Panc1 (cell line): ENCODE measurements at regions not wholly inside any gene's neighbourhood (a gene's known extent, or its start where the extent isn't known, plus 50 kb on each side); places are given as distances from the start of the nearest gene placed in this dataset.
A peak's percentile ranks its signal among the peaks of the same experiment; 100 is the strongest.

Experiments
- ATAC-seq: fragments of 200-7000 bp; cut with Tn5 transposase; 2 replicates; pipeline ENCODE4 v1.9.1; 2020; ENCODE audit warnings: mild to moderate bottlenecking, moderate library complexity
- BruUV-seq: library from RNA; stranded (reverse); fragments of 400-500 nt; replicated peaks from 2 replicates; lab custom pipeline; 2021; lab: Mats Ljungman, UMichigan
- CTCF ChIA-PET: fragments of 300-600 bp; sonication (Branson Sonifier 250); formaldehyde crosslinking; loops from one replicate; lab custom pipeline; 2022; ENCODE audit warnings: antibody characterized with exemption; lab: Charles Lee
- POLR2A ChIA-PET: fragments of 300-600 bp; sonication (Branson Sonifier 250); formaldehyde crosslinking; loops from one replicate; lab custom pipeline; 2022; ENCODE audit warnings: antibody characterized with exemption; lab: Charles Lee
- DNase-seq: peaks from one replicate; pipeline ENCODE4 v3.0.0-alpha.2; 2010; ENCODE audit warnings: low read depth, low spot score
- H3K27ac ChIP-seq: 2 replicates; pipeline ENCODE4 v1.5.1; 2011; ENCODE audit warnings: mild to moderate bottlenecking, low read length, inconsistent platforms
- H3K27me3 ChIP-seq: fragments of 200-500 bp; sonication (Bioruptor generic); 2 replicates; pipeline ENCODE4 v1.6.0; 2014; ENCODE audit warnings: low read length, inconsistent platforms; ENCODE audit not compliant: control insufficient read depth, insufficient read depth
- H3K36me3 ChIP-seq: fragments of 200-500 bp; sonication (Bioruptor generic); 2 replicates; pipeline ENCODE4 v1.5.1; 2014; ENCODE audit warnings: inconsistent platforms, mild to moderate bottlenecking, low read length, moderate library complexity; ENCODE audit not compliant: control insufficient read depth, insufficient read depth
- H3K4me1 ChIP-seq: 2 replicates; pipeline ENCODE4 v1.5.1; 2011; ENCODE audit warnings: inconsistent platforms, mild to moderate bottlenecking, low read length, moderate library complexity; ENCODE audit not compliant: control insufficient read depth, insufficient read depth
- H3K4me3 ChIP-seq, 2 experiments: 2 replicates each; pipeline ENCODE4 v1.5.1; 2011 to 2012; ENCODE audit warnings: low read depth in 2 of 2, low read length in 2 of 2, mild to moderate bottlenecking in 2 of 2, inconsistent platforms in 1 of 2, moderate library complexity in 1 of 2
- H3K9me3 ChIP-seq: fragments of 200-500 bp; sonication (Bioruptor generic); 2 replicates; pipeline ENCODE4 v1.5.1; 2014; ENCODE audit warnings: low read depth, mild to moderate bottlenecking, inconsistent platforms, low read length, moderate library complexity; ENCODE audit not compliant: control insufficient read depth, insufficient read depth
- POLR2AphosphoS5 ChIP-seq: IDR thresholded peaks from 2 replicates; pipeline ENCODE4 v1.6.1; 2012; ENCODE audit warnings: mild to moderate bottlenecking, low read depth, low read length, moderate library complexity
- SIN3A ChIP-seq: IDR thresholded peaks from 2 replicates; pipeline ENCODE4 v1.6.1; 2012; ENCODE audit warnings: low read depth, mild to moderate bottlenecking, low read length, moderate library complexity, borderline replicate concordance; ENCODE audit not compliant: insufficient read depth
- TCF7L2 ChIP-seq: IDR thresholded peaks from 2 replicates; pipeline ENCODE4 v1.6.1; 2011; ENCODE audit warnings: mild to moderate bottlenecking, low read depth, low read length, inconsistent platforms
- in situ Hi-C: cut with HindIII; loops from 2 replicates; pipeline ENCODE4 v1.10.0; 2016; ENCODE audit warnings: low sequenced_read_pairs, low pct_unique_long_range_greater_than_20kb
- intact Hi-C: fragments of 100-400 bp; cut with micrococcal nuclease; formaldehyde crosslinking; loops from one replicate; pipeline ENCODE4 v1.10.0; 2022; ENCODE audit not compliant: unreplicated experiment
- TF ChIP-seq, protein P1 (sequence below): fragments of 450-650 bp; IDR thresholded peaks from 2 replicates; pipeline ENCODE4 v1.5.1; 2017; ENCODE audit warnings: mild to moderate bottlenecking
- TF ChIP-seq, protein P2 (sequence below), 2 experiments: IDR thresholded peaks; 2 replicates each; pipeline ENCODE4 v1.6.1; 2011 to 2012; ENCODE audit warnings: low read depth in 2 of 2, control low read depth in 1 of 2, low read length in 1 of 2, mild to moderate bottlenecking in 1 of 2, moderate library complexity in 1 of 2; ENCODE audit not compliant: insufficient read depth in 1 of 2

DNA sequence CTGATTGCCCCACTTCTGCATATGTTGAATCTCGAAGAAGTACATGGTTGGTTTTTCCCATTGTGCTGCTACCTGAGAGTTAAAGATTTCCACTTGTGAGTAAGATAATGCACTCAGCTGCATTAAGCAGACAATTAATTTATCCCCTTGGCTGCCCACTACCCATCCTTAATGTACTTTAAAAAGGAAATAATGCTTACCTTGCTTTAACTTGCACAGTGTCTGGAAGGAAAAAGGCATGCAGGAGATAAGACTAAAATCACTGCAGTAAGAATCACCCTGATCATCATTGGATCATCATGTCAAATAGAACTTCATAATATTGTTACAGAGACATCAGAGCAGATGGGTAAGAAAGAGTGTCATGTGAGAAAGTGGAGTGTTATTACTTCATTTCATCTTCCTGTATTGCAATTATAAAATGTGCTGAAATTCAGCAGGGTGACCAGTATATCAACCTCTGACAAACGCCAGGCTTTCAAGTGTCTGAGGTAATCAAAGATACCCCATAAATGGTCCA, 207.3 kb upstream of the PIK3C3 start:
- BruUV-seq, result no TSS peak
- no peak for ATAC-seq
- intact Hi-C loops, result loop anchor here (10.0 kb wide), 1 partner anchor 343 kb away; no protein-coding TSS in a partner anchor
- Histone ChIP-seq H3K9me3 (no peaks in the 10 kb centered on the region), H3K4me3 (no peak overlapping the region), H3K27ac (no peak overlapping the region), H3K27me3 (no peaks in the 10 kb centered on the region), H3K36me3 (no peaks in the 10 kb centered on the region), H3K4me1 (no peaks in the 10 kb centered on the region)
- no peak for TF ChIP-seq SIN3A
- no peak for TF ChIP-seq POLR2AphosphoS5
- TF ChIP-seq, protein P1, sequence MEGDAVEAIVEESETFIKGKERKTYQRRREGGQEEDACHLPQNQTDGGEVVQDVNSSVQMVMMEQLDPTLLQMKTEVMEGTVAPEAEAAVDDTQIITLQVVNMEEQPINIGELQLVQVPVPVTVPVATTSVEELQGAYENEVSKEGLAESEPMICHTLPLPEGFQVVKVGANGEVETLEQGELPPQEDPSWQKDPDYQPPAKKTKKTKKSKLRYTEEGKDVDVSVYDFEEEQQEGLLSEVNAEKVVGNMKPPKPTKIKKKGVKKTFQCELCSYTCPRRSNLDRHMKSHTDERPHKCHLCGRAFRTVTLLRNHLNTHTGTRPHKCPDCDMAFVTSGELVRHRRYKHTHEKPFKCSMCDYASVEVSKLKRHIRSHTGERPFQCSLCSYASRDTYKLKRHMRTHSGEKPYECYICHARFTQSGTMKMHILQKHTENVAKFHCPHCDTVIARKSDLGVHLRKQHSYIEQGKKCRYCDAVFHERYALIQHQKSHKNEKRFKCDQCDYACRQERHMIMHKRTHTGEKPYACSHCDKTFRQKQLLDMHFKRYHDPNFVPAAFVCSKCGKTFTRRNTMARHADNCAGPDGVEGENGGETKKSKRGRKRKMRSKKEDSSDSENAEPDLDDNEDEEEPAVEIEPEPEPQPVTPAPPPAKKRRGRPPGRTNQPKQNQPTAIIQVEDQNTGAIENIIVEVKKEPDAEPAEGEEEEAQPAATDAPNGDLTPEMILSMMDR, result no peak
- TF ChIP-seq, protein P2, sequence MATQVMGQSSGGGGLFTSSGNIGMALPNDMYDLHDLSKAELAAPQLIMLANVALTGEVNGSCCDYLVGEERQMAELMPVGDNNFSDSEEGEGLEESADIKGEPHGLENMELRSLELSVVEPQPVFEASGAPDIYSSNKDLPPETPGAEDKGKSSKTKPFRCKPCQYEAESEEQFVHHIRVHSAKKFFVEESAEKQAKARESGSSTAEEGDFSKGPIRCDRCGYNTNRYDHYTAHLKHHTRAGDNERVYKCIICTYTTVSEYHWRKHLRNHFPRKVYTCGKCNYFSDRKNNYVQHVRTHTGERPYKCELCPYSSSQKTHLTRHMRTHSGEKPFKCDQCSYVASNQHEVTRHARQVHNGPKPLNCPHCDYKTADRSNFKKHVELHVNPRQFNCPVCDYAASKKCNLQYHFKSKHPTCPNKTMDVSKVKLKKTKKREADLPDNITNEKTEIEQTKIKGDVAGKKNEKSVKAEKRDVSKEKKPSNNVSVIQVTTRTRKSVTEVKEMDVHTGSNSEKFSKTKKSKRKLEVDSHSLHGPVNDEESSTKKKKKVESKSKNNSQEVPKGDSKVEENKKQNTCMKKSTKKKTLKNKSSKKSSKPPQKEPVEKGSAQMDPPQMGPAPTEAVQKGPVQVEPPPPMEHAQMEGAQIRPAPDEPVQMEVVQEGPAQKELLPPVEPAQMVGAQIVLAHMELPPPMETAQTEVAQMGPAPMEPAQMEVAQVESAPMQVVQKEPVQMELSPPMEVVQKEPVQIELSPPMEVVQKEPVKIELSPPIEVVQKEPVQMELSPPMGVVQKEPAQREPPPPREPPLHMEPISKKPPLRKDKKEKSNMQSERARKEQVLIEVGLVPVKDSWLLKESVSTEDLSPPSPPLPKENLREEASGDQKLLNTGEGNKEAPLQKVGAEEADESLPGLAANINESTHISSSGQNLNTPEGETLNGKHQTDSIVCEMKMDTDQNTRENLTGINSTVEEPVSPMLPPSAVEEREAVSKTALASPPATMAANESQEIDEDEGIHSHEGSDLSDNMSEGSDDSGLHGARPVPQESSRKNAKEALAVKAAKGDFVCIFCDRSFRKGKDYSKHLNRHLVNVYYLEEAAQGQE (IDR thresholded peaks at IDR 0.05; ENCODE audit: insufficient read depth in 1 of 2, low read depth in 2 of 2, low read length in 1 of 2), result no peak
- no peak for TF ChIP-seq TCF7L2
- no peak for DNase-seq
- CTCF ChIA-PET, result no interaction called here
- POLR2A ChIA-PET, result no interaction called here
- in situ Hi-C loops, result no loop called here

DNA sequence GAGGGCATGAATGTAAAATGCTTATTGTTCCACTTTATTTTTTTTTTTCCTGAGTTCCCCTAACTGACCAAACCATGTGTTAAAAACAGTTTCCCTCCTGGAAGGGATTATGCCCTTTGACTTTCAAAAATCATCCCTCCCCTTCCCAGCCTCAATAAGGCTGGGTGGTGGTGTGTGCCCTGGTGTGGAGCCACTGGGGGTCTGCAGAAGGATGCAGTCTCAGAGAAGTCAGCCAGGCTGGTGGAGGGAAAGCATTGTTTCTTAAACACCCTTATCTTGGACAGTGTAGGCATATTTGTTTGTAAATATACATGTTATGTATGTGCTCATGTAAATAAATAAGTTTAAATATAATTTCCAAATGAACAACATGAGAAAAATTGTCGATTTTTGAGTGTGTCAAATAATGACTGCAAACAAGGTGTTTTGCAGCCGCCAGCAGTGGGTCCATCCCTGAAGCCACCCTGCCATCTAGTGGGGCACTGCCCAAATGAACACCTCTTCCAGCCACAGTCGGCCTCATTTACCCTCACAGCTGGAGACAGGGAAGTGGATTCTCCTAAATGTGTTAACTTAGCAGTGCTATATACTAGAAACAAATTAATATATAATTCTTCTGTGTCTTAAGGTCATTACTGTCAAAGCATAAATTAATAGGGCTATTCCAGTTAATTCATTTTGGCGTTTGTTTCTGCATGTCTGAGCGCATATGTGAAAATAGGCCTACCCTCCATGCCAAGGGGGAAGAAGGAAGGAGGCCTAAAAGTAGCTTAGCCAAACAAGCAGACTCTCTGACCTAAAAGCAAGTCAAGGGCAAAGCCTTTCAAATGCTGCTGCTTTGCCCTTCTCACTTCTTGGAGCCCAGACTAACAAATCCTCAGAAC, 209.6 kb upstream of the PIK3C3 start:
- DNase-seq (peak; percentile 15), ATAC-seq (peak; percentile 80; the same call in 1 of the 2 replicates)
- no peaks in the 10 kb centered on the region for H3K36me3 ChIP-seq
- no TSS peak for BruUV-seq
- H3K27me3 ChIP-seq, result no peaks in the 10 kb centered on the region
- no peaks in the 10 kb centered on the region for H3K9me3 ChIP-seq
- H3K4me3 ChIP-seq, result no peak overlapping the region
- intact Hi-C loops, result loop anchor here (10.0 kb wide), 1 partner anchor 341 kb away; no protein-coding TSS in a partner anchor
- POLR2A ChIA-PET, result no interaction called here
- H3K4me1 ChIP-seq, result no peaks in the 10 kb centered on the region
- in situ Hi-C loops, result no loop called here
- no peak overlapping the region for H3K27ac ChIP-seq
- TF ChIP-seq, protein P1, result peak; percentile 69
- TF ChIP-seq, protein P2 (IDR thresholded peaks at IDR 0.05; ENCODE audit: insufficient read depth in 1 of 2, low read depth in 2 of 2, low read length in 1 of 2), result no peak
- no peak for TF ChIP-seq POLR2AphosphoS5
- TF ChIP-seq SIN3A, result no peak
- CTCF ChIA-PET, result no interaction called here
